ENCODE measurements at regions not wholly inside any gene's neighbourhood (a gene's known extent, or its start where the extent isn't known, plus 50 kb on each side); places are given as distances from the start of the nearest gene placed in this dataset.

- H3K4me2 ChIP-seq = no peak overlapping the region
Observed at GRCh38 chr4:20614816-20615215, 85.4 kb upstream of the PACRGL start.

More at GRCh38 chr4:20614816-20615215, 85.4 kb upstream of the PACRGL start:
- Mint-ChIP-seq H3K27ac (no peak overlapping the region), H3K4me1 (peaks cover 21% of the 10 kb centered on the region), H3K4me3 (no peak overlapping the region), H3K36me3 (ENCODE audit: low read depth) (no peaks in the 10 kb centered on the region), H3K9me3 (no peaks in the 10 kb centered on the region), H3K27me3 (ENCODE audit: insufficient read depth, low read depth, poor library complexity) (peaks cover 2% of the 10 kb centered on the region)
- H3K9me2 ChIP-seq (ENCODE audit: insufficient read depth) = no peaks in the 10 kb centered on the region
- no peaks in the 10 kb centered on the region for H3K79me2 ChIP-seq (replicated peaks; ENCODE audit: insufficient read depth)
- no peak for TF ChIP-seq REST (IDR thresholded peaks at IDR 0.05; ENCODE audit: unreplicated experiment)
- TF ChIP-seq JUNB (IDR thresholded peaks at IDR 0.05; ENCODE audit: unreplicated experiment) = no peak
- no peak for TF ChIP-seq ETS1 (IDR thresholded peaks at IDR 0.05)
- no peak for TF ChIP-seq CREB1 (CRISPR knock-in tag; IDR thresholded peaks at IDR 0.05; ENCODE audit: low read depth)
- TF ChIP-seq EZH2 (IDR thresholded peaks at IDR 0.05; ENCODE audit: low read depth, unreplicated experiment) = no peak
- TF ChIP-seq ZNF462 (CRISPR knock-in tag; IDR thresholded peaks at IDR 0.05) = no peak
- no peak for TF ChIP-seq ZNF331 (CRISPR knock-in tag; IDR thresholded peaks at IDR 0.05; ENCODE audit: low read depth)
- no peak for TF ChIP-seq CTCF (conservative IDR thresholded peaks at IDR 0.05; ENCODE audit: low read depth in 2 of 2)
- no peaks in the 10 kb centered on the region for H3K27me3 ChIP-seq (ENCODE audit: insufficient read depth)
- ATAC-seq (no peak), DNase-seq (ENCODE audit: low spot score) (no peak)
- peaks cover 26% of the 10 kb centered on the region for H3K4me1 ChIP-seq (ENCODE audit: insufficient read depth)
- no peaks in the 10 kb centered on the region for H3F3A ChIP-seq (replicated peaks; ENCODE audit: low read depth)
- no peak overlapping the region for H3K4me3 ChIP-seq
- no peak overlapping the region for H2AFZ ChIP-seq
- H3K36me3 ChIP-seq (ENCODE audit: insufficient read depth) = no peaks in the 10 kb centered on the region
- H4K20me1 ChIP-seq (replicated peaks; ENCODE audit: insufficient read depth) = no peaks in the 10 kb centered on the region
- no peak overlapping the region for H3K27ac ChIP-seq (ENCODE audit: low read depth)

All from GM23338 (cell line).